ENCODE measurements at regions not wholly inside any gene's neighbourhood (a gene's known extent, or its start where the extent isn't known, plus 50 kb on each side); places are given as distances from the start of the nearest gene placed in this dataset.

GRCh38 chr18:30545393-30545792 is 497.1 kb downstream of the DSC3 start:
- no peak for TF ChIP-seq POLR2A (IDR thresholded peaks at IDR 0.05; ENCODE audit: low read length)
- TF ChIP-seq GATA1 (IDR thresholded peaks at IDR 0.05; ENCODE audit: low read depth, low read length): no peak

Data from erythroblast (primary cell).